CD14-positive monocyte (primary cell): ENCODE measurements at regions not wholly inside any gene's neighbourhood (a gene's known extent, or its start where the extent isn't known, plus 50 kb on each side); places are given as distances from the start of the nearest gene placed in this dataset.

Experiments
- DNase-seq, 3 donors: peaks; one replicate each; pipeline ENCODE4 v3.0.0-alpha.2; 2011 to 2022
- H2AFZ ChIP-seq: 2 replicates; pipeline ENCODE4 v1.6.0; 2012; ENCODE audit warnings: mild to moderate bottlenecking, low read depth, low read length, inconsistent platforms; ENCODE audit not compliant: insufficient read depth, poor library complexity, severe bottlenecking
- H3K27ac ChIP-seq, 2 donors: 1 replicate in 1 of 2; 2 replicates in 1 of 2; pipeline ENCODE4 v1.5.1; 2012 to 2013; ENCODE audit warnings: low read length in 2 of 2, control low read depth in 1 of 2, inconsistent platforms in 1 of 2, low read depth in 1 of 2, mild to moderate bottlenecking in 1 of 2
- H3K27me3 ChIP-seq, 2 donors: one replicate each; pipeline versions ENCODE4 v1.6.0 to v1.6.1; 2011 to 2013; ENCODE audit warnings: low read length in 2 of 2; ENCODE audit not compliant: control insufficient read depth in 2 of 2, insufficient read depth in 2 of 2
- H3K36me3 ChIP-seq, 2 donors: replicated peaks in 1 of 2; 1 replicate in 1 of 2; 2 replicates in 1 of 2; pipeline versions ENCODE4 v1.5.1 to v1.6.1; 2012 to 2013; ENCODE audit warnings: low read length in 2 of 2, control low read depth in 1 of 2, inconsistent platforms in 1 of 2, mild to moderate bottlenecking in 1 of 2; ENCODE audit not compliant: insufficient read depth in 2 of 2, control insufficient read depth in 1 of 2
- H3K4me1 ChIP-seq, 2 donors: 1 replicate in 1 of 2; 2 replicates in 1 of 2; pipeline versions ENCODE4 v1.5.1 to v1.6.1; 2012 to 2013; ENCODE audit warnings: low read length in 2 of 2, control low read depth in 1 of 2, inconsistent platforms in 1 of 2, mild to moderate bottlenecking in 1 of 2, moderate library complexity in 1 of 2; ENCODE audit not compliant: insufficient read depth in 2 of 2, control insufficient read depth in 1 of 2
- H3K4me2 ChIP-seq: replicated peaks from 2 replicates; pipeline ENCODE3; 2012; ENCODE audit warnings: low read length, moderate library complexity, mild to moderate bottlenecking; ENCODE audit not compliant: poor library complexity, severe bottlenecking; ENCODE audit errors: extremely low read depth
- H3K4me3 ChIP-seq, 3 experiments: fragments of 200-600 bp in 1 of 3; sonication (generic) in 1 of 3; replicated peaks in 1 of 3; 1 replicate in 2 of 3; 2 replicates in 1 of 3; pipeline ENCODE4 v1.5.1; 2011 to 2013; ENCODE audit warnings: low read length in 3 of 3, mild to moderate bottlenecking in 3 of 3, control low read depth in 2 of 3, low read depth in 2 of 3, inconsistent platforms in 1 of 3, moderate library complexity in 1 of 3
- H3K79me2 ChIP-seq: 2 replicates; pipeline ENCODE4 v1.6.0; 2012; ENCODE audit warnings: mild to moderate bottlenecking, control low read depth, inconsistent platforms, low read length, moderate library complexity; ENCODE audit not compliant: insufficient read depth
- H3K9ac ChIP-seq: 2 replicates; pipeline ENCODE4 v1.6.0; 2017; ENCODE audit warnings: low read length, mild to moderate bottlenecking; ENCODE audit not compliant: insufficient read depth, poor library complexity, severe bottlenecking
- H3K9me3 ChIP-seq, 2 donors: replicated peaks in 1 of 2; 1 replicate in 1 of 2; 2 replicates in 1 of 2; pipeline versions ENCODE4 v1.5.1 to v1.6.1; 2012 to 2013; ENCODE audit warnings: low read length in 2 of 2, control low read depth in 1 of 2; ENCODE audit not compliant: control insufficient read depth in 1 of 2, insufficient read depth in 1 of 2
- H4K20me1 ChIP-seq: 2 replicates; pipeline ENCODE4 v1.6.0; 2012; ENCODE audit warnings: mild to moderate bottlenecking, low read length, control low read depth, moderate library complexity; ENCODE audit not compliant: insufficient read depth
- H3K27ac Mint-ChIP-seq, 7 donors: one replicate each; pipeline ENCODE4 v1.8.0; 2020; ENCODE audit warnings: mild to moderate bottlenecking in 7 of 7, mixed read lengths in 7 of 7, moderate library complexity in 6 of 7, inconsistent platforms in 2 of 7
- H3K27me3 Mint-ChIP-seq, 3 donors: one replicate each; pipeline ENCODE4 v1.8.0; 2021 to 2022; ENCODE audit warnings: low read depth in 3 of 3, mild to moderate bottlenecking in 3 of 3, mixed read lengths in 3 of 3, moderate library complexity in 3 of 3, inconsistent platforms in 1 of 3
- H3K36me3 Mint-ChIP-seq, 2 donors: one replicate each; pipeline ENCODE4 v1.8.0; 2020; ENCODE audit warnings: mixed read lengths in 2 of 2, inconsistent platforms in 1 of 2, mild to moderate bottlenecking in 1 of 2
- H3K4me1 Mint-ChIP-seq: one replicate; pipeline ENCODE4 v1.8.0; 2020; ENCODE audit warnings: mild to moderate bottlenecking, mixed read lengths
- H3K4me3 Mint-ChIP-seq, 2 donors: one replicate each; pipeline ENCODE4 v1.8.0; 2020; ENCODE audit warnings: mild to moderate bottlenecking in 2 of 2, mixed read lengths in 2 of 2, moderate library complexity in 1 of 2
- H3K9me3 Mint-ChIP-seq, 7 donors: one replicate each; pipeline ENCODE4 v1.8.0; 2020 to 2022; ENCODE audit warnings: mixed read lengths in 7 of 7, mild to moderate bottlenecking in 6 of 7, moderate library complexity in 6 of 7, inconsistent platforms in 2 of 7
- CTCF ChIP-seq: fragments of 200-600 bp; IDR thresholded peaks from one replicate; pipeline ENCODE4 v1.8.0; 2022; ENCODE audit warnings: antibody characterized with exemption, mild to moderate bottlenecking
- WGBS: methylation state at CpG from one replicate; pipeline ENCODE4 v1.1.5; 2013; ENCODE audit warnings: missing lambda C conversion rate; ENCODE audit not compliant: insufficient coverage; 5-methylcytosine and 5-hydroxymethylcytosine counted together
- intact Hi-C, 2 donors: fragments of 100-400 bp; cut with micrococcal nuclease; formaldehyde crosslinking; loops; one replicate each; pipeline versions ENCODE4 v1.15.0 to v1.15.1; 2023

- Mint-ChIP-seq H3K27ac (no peak overlapping the region), H3K4me3 (no peak overlapping the region), H3K36me3 (no peaks in the 10 kb centered on the region), H3K9me3 (peaks cover 0 to 3% (median 0%) of the 10 kb centered on the region in 7 donors), H3K4me1 (no peaks in the 10 kb centered on the region), H3K27me3 (peaks cover 1 to 2% (median 2%) of the 10 kb centered on the region in 3 donors)
- no peaks in the 10 kb centered on the region for H3K9me3 ChIP-seq
- no peaks in the 10 kb centered on the region for H4K20me1 ChIP-seq
- no peak overlapping the region for H2AFZ ChIP-seq
- no peak overlapping the region for H3K9ac ChIP-seq
- H3K4me2 ChIP-seq = no peak overlapping the region
- no peak overlapping the region for H3K27ac ChIP-seq
- TF ChIP-seq CTCF = no peak
- no peaks in the 10 kb centered on the region for H3K36me3 ChIP-seq
- no peak for DNase-seq
- H3K27me3 ChIP-seq = no peaks in the 10 kb centered on the region
- no peak overlapping the region for H3K4me3 ChIP-seq
- H3K79me2 ChIP-seq = no peaks in the 10 kb centered on the region
- WGBS = 94% methylated on average over 13 of the region's 13 CpGs
- H3K4me1 ChIP-seq = no peaks in the 10 kb centered on the region
- intact Hi-C loops = no loop called here
Observed at GRCh38 chr22:48647051-48647450, 1180.6 kb downstream of the BRD1 start.

GRCh38 chr22:48646216-48646925 lies 1181.3 kb downstream of the BRD1 start:
- Histone ChIP-seq H3K4me3 (no peak overlapping the region), H3K27ac (no peak overlapping the region), H4K20me1 (no peaks in the 10 kb centered on the region), H3K36me3 (no peaks in the 10 kb centered on the region), H2AFZ (no peak overlapping the region), H3K79me2 (no peaks in the 10 kb centered on the region), H3K4me2 (no peak overlapping the region), H3K27me3 (no peaks in the 10 kb centered on the region), H3K4me1 (no peaks in the 10 kb centered on the region), H3K9me3 (no peaks in the 10 kb centered on the region), H3K9ac (no peak overlapping the region)
- H3K27me3 Mint-ChIP-seq = peaks cover 1 to 2% (median 2%) of the 10 kb centered on the region in 3 donors
- TF ChIP-seq CTCF = no peak
- no peaks in the 10 kb centered on the region for H3K4me1 Mint-ChIP-seq
- H3K4me3 Mint-ChIP-seq = no peak overlapping the region
- H3K9me3 Mint-ChIP-seq = peaks cover 0 to 2% (median 0%) of the 10 kb centered on the region in 7 donors
- H3K36me3 Mint-ChIP-seq = no peaks in the 10 kb centered on the region
- DNase-seq = no peak
- H3K27ac Mint-ChIP-seq = no peak overlapping the region
- 96% methylated on average over 34 of the region's 42 CpGs for WGBS
- intact Hi-C loops = no loop called here
